RWPE1 (cell line): ENCODE measurements at regions not wholly inside any gene's neighbourhood (a gene's known extent, or its start where the extent isn't known, plus 50 kb on each side); places are given as distances from the start of the nearest gene placed in this dataset.

Source experiments
- CTCF ChIA-PET: fragments of 350-600 bp; sonication (Branson Sonifier 250); formaldehyde crosslinking; extraction: SDS; loops from one replicate; lab custom pipeline; 2021; lab: Yijun Ruan, JAX
- POLR2A ChIA-PET: fragments of 400-600 bp; formaldehyde crosslinking; extraction: SDS; loops from one replicate; lab custom pipeline; 2020; ENCODE audit warnings: antibody characterized with exemption; ENCODE audit not compliant: low non-redundant PET; lab: Yijun Ruan, JAX
- DNase-seq: peaks from one replicate; pipeline ENCODE4 v3.0.0; 2012; ENCODE audit warnings: low spot score
- H3K27ac ChIP-seq: fragments of 450-650 bp; 2 replicates; pipeline ENCODE4 v1.5.1; 2017
- CTCF ChIP-seq: fragments of 450-650 bp; conservative IDR thresholded peaks from 2 replicates; pipeline ENCODE4 v1.5.1; 2017; ENCODE audit warnings: low read depth, mild to moderate bottlenecking

GRCh38 chr12:19957308-19958125 lies 410.8 kb upstream of the PDE3A start:
- DNase-seq, result no peak
- POLR2A ChIA-PET, result no interaction called here
- no peak overlapping the region for H3K27ac ChIP-seq
- no peak for TF ChIP-seq CTCF
- CTCF ChIA-PET, result no interaction called here

GRCh38 chr12:19958389-19958788 lies 409.9 kb upstream of the PDE3A start:
- ChIA-PET POLR2A (no interaction called here), CTCF (interaction anchor here (0.6 kb wide), 1 partner anchor 925 kb away, joined by 5 read pairs; no protein-coding TSS in a partner anchor)
- no peak overlapping the region for H3K27ac ChIP-seq
- TF ChIP-seq CTCF, result no peak
- no peak for DNase-seq

GRCh38 chr12:19959353-19959752 lies 409.0 kb upstream of the PDE3A start:
- CTCF ChIA-PET, result no interaction called here
- DNase-seq, result no peak
- no peak for TF ChIP-seq CTCF
- H3K27ac ChIP-seq, result no peak overlapping the region
- POLR2A ChIA-PET, result no interaction called here

GRCh38 chr12:19960527-19960926 lies 407.8 kb upstream of the PDE3A start:
- DNase-seq, result no peak
- ChIA-PET POLR2A (no interaction called here), CTCF (no interaction called here)
- TF ChIP-seq CTCF, result no peak
- no peak overlapping the region for H3K27ac ChIP-seq

- TF ChIP-seq CTCF, result no peak
- CTCF ChIA-PET, result no interaction called here
- POLR2A ChIA-PET, result no interaction called here
- DNase-seq, result no peak
- no peak overlapping the region for H3K27ac ChIP-seq
Measured at GRCh38 chr12:19962192-19962591, 406.1 kb upstream of the PDE3A start.

GRCh38 chr12:19963972-19964371 lies 404.4 kb upstream of the PDE3A start:
- POLR2A ChIA-PET, result no interaction called here
- no peak for DNase-seq
- no peak for TF ChIP-seq CTCF
- H3K27ac ChIP-seq, result no peak overlapping the region
- CTCF ChIA-PET, result no interaction called here
